ENCODE measurements at regions not wholly inside any gene's neighbourhood (a gene's known extent, or its start where the extent isn't known, plus 50 kb on each side); places are given as distances from the start of the nearest gene placed in this dataset.

DNA sequence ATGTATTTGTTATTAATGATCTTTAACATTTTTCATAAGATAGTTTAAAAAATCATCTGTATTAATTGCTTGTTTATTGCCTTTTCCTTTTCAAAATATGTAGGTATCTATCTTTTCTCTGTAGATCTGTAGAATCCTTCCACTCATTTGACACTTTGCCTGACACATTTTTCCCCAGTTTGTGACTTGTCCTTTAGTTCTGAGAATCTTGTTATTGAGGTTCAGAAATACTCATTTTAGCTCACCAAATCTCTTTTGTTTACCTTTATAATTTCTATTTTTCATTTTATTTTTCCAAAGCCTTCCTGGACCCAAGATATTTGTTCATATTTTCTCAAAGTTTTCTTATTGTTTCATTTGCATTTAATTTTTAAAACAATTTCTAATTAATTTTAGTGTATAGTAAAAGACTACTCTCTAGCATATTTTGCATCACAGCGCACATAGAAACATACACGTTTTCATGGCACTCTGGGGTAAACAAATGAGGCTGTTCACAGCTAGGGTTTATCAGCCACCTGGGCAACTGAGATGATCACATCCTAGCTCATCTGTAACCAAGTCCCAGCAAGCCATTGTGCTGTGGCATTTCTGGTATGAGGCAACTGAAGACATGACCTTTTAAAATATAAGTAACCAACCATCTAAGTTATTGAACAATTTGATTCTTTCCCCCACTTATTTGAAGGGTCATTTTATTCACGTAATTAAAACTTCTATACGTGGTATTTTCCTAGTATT is 275.7 kb downstream of the ADGB start:
- no peaks in the 10 kb centered on the region for H3K9me2 ChIP-seq (replicated peaks; ENCODE audit: insufficient read depth, low read length)
- no peaks in the 10 kb centered on the region for H3K4me1 ChIP-seq (ENCODE audit: low read length)
- H3K9ac ChIP-seq (ENCODE audit: low read length), result no peak overlapping the region
- TF ChIP-seq EZH2phosphoT487 (IDR thresholded peaks at IDR 0.05; ENCODE audit: low read length) (no peak), CTCF (IDR thresholded peaks at IDR 0.05; ENCODE audit: low read length) (no peak), EZH2 (optimal IDR thresholded peaks at IDR 0.05; ENCODE audit: low read depth, low read length) (no peak)
- H2AFZ ChIP-seq (ENCODE audit: low read length), result no peak overlapping the region
- no peak for DNase-seq
- H3F3A ChIP-seq (ENCODE audit: insufficient read depth, low read length), result no peaks in the 10 kb centered on the region
- no peaks in the 10 kb centered on the region for H3K36me3 ChIP-seq (replicated peaks; ENCODE audit: insufficient read depth, low read length)
- no peaks in the 10 kb centered on the region for H3K9me3 ChIP-seq (replicated peaks; ENCODE audit: insufficient read depth, low read length)
- no peak overlapping the region for H3K4me2 ChIP-seq (ENCODE audit: low read depth, low read length)
- no peaks in the 10 kb centered on the region for H3K27me3 ChIP-seq (replicated peaks; ENCODE audit: insufficient read depth, low read length)
- no peak overlapping the region for H3K4me3 ChIP-seq (ENCODE audit: low read length)
- H3K27ac ChIP-seq (ENCODE audit: low read length), result no peak overlapping the region
- no peaks in the 10 kb centered on the region for H4K20me1 ChIP-seq (ENCODE audit: insufficient read depth, low read length)
- H3K79me2 ChIP-seq (ENCODE audit: low read length), result no peaks in the 10 kb centered on the region

DNA sequence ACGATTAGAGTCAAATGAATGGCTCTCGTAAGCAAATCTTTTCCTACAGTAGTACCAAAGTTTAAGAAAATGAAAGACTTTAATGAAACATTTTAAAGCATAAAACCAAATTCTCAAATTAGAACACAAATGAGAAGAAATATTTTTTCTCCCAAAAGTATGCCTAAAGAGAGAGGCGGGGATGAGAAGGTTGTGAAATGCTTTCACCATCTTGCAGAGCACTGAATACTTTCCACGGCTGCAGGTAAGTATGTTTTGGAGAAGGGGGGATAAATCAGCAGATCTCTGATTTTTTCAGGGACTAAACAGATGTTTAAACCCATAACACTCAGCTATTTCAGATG is 277.1 kb downstream of the ADGB start:
- no peaks in the 10 kb centered on the region for H3K79me2 ChIP-seq (ENCODE audit: low read length)
- H3K9ac ChIP-seq (ENCODE audit: low read length), result no peak overlapping the region
- H3K36me3 ChIP-seq (replicated peaks; ENCODE audit: insufficient read depth, low read length), result no peaks in the 10 kb centered on the region
- H2AFZ ChIP-seq (ENCODE audit: low read length), result no peak overlapping the region
- H3K4me3 ChIP-seq (ENCODE audit: low read length), result no peak overlapping the region
- no peaks in the 10 kb centered on the region for H3K9me3 ChIP-seq (replicated peaks; ENCODE audit: insufficient read depth, low read length)
- no peak overlapping the region for H3K27ac ChIP-seq (ENCODE audit: low read length)
- TF ChIP-seq EZH2phosphoT487 (IDR thresholded peaks at IDR 0.05; ENCODE audit: low read length) (no peak), CTCF (IDR thresholded peaks at IDR 0.05; ENCODE audit: low read length) (no peak), EZH2 (optimal IDR thresholded peaks at IDR 0.05; ENCODE audit: low read depth, low read length) (no peak)
- H3K9me2 ChIP-seq (replicated peaks; ENCODE audit: insufficient read depth, low read length), result no peaks in the 10 kb centered on the region
- no peaks in the 10 kb centered on the region for H3K4me1 ChIP-seq (ENCODE audit: low read length)
- H3K27me3 ChIP-seq (replicated peaks; ENCODE audit: insufficient read depth, low read length), result no peaks in the 10 kb centered on the region
- no peaks in the 10 kb centered on the region for H4K20me1 ChIP-seq (ENCODE audit: insufficient read depth, low read length)
- no peak overlapping the region for H3K4me2 ChIP-seq (ENCODE audit: low read depth, low read length)
- no peaks in the 10 kb centered on the region for H3F3A ChIP-seq (ENCODE audit: insufficient read depth, low read length)
- no peak for DNase-seq

DNA sequence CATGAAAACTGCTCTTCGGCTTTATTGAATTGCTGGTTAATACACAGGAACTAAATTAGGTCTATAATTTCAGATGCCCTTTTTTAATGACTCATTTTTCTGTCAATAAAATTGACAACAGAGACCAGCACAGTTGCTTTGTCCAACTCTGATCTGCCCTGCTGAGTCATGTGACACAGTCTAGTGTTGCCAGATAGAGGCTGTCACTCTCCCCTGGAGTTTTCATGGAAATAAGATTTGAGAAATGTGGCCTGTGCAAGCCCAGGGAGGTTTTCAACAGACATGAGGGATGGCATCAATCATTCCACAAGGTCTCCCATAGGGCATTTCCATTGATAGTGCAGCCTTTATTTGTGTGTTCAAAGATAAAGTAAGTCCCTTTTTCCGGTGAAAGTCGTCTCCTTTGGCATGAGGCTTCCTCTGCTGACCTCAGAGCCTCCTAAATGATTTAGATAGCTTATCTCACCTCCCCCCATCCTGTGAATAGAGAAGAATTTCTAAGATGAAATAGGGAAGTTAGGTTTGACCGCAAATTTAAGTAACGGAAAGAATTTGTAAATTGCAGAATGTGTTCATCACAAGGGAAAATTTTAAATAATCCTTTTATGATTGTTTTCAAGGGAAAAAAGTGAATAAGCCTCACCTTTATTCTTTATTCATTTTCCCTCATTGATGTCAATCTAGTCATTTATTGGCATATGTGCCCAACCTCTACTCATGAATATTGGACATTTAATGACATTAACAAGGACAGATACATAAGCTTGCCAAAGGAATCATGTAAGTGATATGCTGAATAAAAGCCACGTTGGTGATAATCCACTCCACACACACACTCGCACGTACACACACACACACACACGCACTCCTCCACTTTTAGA is 277.7 kb downstream of the ADGB start:
- H3K36me3 ChIP-seq (replicated peaks; ENCODE audit: insufficient read depth, low read length), result no peaks in the 10 kb centered on the region
- H3K4me3 ChIP-seq (ENCODE audit: low read length), result no peak overlapping the region
- no peaks in the 10 kb centered on the region for H3K4me1 ChIP-seq (ENCODE audit: low read length)
- H2AFZ ChIP-seq (ENCODE audit: low read length), result no peak overlapping the region
- TF ChIP-seq CTCF (IDR thresholded peaks at IDR 0.05; ENCODE audit: low read length) (no peak), EZH2 (optimal IDR thresholded peaks at IDR 0.05; ENCODE audit: low read depth, low read length) (no peak), EZH2phosphoT487 (IDR thresholded peaks at IDR 0.05; ENCODE audit: low read length) (no peak)
- H3K4me2 ChIP-seq (ENCODE audit: low read depth, low read length), result no peak overlapping the region
- no peak overlapping the region for H3K27ac ChIP-seq (ENCODE audit: low read length)
- no peaks in the 10 kb centered on the region for H3K9me3 ChIP-seq (replicated peaks; ENCODE audit: insufficient read depth, low read length)
- no peaks in the 10 kb centered on the region for H3K27me3 ChIP-seq (replicated peaks; ENCODE audit: insufficient read depth, low read length)
- H3F3A ChIP-seq (ENCODE audit: insufficient read depth, low read length), result no peaks in the 10 kb centered on the region
- DNase-seq, result no peak
- H3K9ac ChIP-seq (ENCODE audit: low read length), result no peak overlapping the region
- no peaks in the 10 kb centered on the region for H3K9me2 ChIP-seq (replicated peaks; ENCODE audit: insufficient read depth, low read length)
- no peaks in the 10 kb centered on the region for H4K20me1 ChIP-seq (ENCODE audit: insufficient read depth, low read length)
- H3K79me2 ChIP-seq (ENCODE audit: low read length), result no peaks in the 10 kb centered on the region

All from MM.1S (cell line).